HEK293 (cell line): ENCODE measurements at regions not wholly inside any gene's neighbourhood (a gene's known extent, or its start where the extent isn't known, plus 50 kb on each side); places are given as distances from the start of the nearest gene placed in this dataset.

Experiments
- CTCF ChIA-PET: fragments of 350-600 bp; formaldehyde crosslinking; extraction: SDS; loops from one replicate; lab custom pipeline; 2021; ENCODE audit warnings: antibody characterized with exemption; lab: Yijun Ruan, JAX
- POLR2A ChIA-PET: fragments of 300-600 bp; formaldehyde crosslinking; extraction: SDS; loops from one replicate; lab custom pipeline; 2020; ENCODE audit warnings: antibody characterized with exemption, inconsistent platforms; lab: Yijun Ruan, JAX
- H3K27ac ChIP-seq: fragments of 200-500 bp; sonication (Bioruptor generic); 2 replicates; pipeline ENCODE4 v1.5.1; 2014; ENCODE audit warnings: low read depth, low read length, control low read depth, inconsistent platforms; ENCODE audit errors: extremely low read depth
- H3K36me3 ChIP-seq, 2 experiments: fragments of 200-500 bp in 1 of 2; sonication (Bioruptor generic) in 1 of 2; 1 replicate in 1 of 2; 2 replicates in 1 of 2; pipeline ENCODE4 v1.5.1; 2014 to 2017; ENCODE audit warnings: inconsistent platforms in 2 of 2, low read length in 2 of 2; ENCODE audit not compliant: control insufficient read depth in 2 of 2, insufficient read depth in 1 of 2
- H3K4me1 ChIP-seq: fragments of 200-500 bp; sonication (Bioruptor generic); 2 replicates; pipeline ENCODE4 v1.5.1; 2014; ENCODE audit warnings: mild to moderate bottlenecking, low read length, inconsistent platforms; ENCODE audit not compliant: control insufficient read depth, insufficient read depth
- H3K4me3 ChIP-seq: 2 replicates; pipeline ENCODE4 v1.5.1; 2011; ENCODE audit warnings: low read depth, mild to moderate bottlenecking, control low read depth, low read length, moderate library complexity
- H3K9me3 ChIP-seq: fragments of 200-500 bp; sonication (Bioruptor generic); 2 replicates; pipeline ENCODE4 v1.5.1; 2014; ENCODE audit warnings: low read depth, low read length, inconsistent platforms; ENCODE audit not compliant: control insufficient read depth, insufficient read depth
- ATF2 ChIP-seq: fragments of 450-650 bp; formaldehyde crosslinking; IDR thresholded peaks from 2 replicates; pipeline ENCODE4 v1.5.1; 2016; ENCODE audit warnings: missing biosample characterization, missing genetic modification characterization, low read depth
- BCL6B ChIP-seq: fragments of 450-650 bp; formaldehyde crosslinking; IDR thresholded peaks from 2 replicates; pipeline ENCODE4 v1.5.1; 2017; ENCODE audit warnings: missing biosample characterization, missing genetic modification characterization
- GLI2 ChIP-seq: fragments of 450-650 bp; formaldehyde crosslinking; IDR thresholded peaks from 2 replicates; pipeline ENCODE4; 2017; ENCODE audit warnings: missing biosample characterization, missing genetic modification characterization, low read depth, borderline replicate concordance
- HOXC10 ChIP-seq: sonication (generic); formaldehyde crosslinking; IDR thresholded peaks from 2 replicates; pipeline ENCODE4 v1.8.1; 2023; ENCODE audit warnings: mild to moderate bottlenecking, missing genetic modification reagents
- MEIS1 ChIP-seq: sonication (generic); formaldehyde crosslinking; IDR thresholded peaks from 2 replicates; pipeline ENCODE4 v1.8.1; 2022; ENCODE audit warnings: missing genetic modification reagents, mild to moderate bottlenecking, borderline replicate concordance
- WT1 ChIP-seq: fragments of 450-650 bp; formaldehyde crosslinking; IDR thresholded peaks from 2 replicates; pipeline ENCODE4 v1.5.1; 2016; ENCODE audit warnings: missing biosample characterization, missing genetic modification characterization
- YY1 ChIP-seq: fragments of 450-650 bp; formaldehyde crosslinking; IDR thresholded peaks from 2 replicates; pipeline ENCODE4 v1.5.1; 2018; ENCODE audit warnings: missing biosample characterization, missing genetic modification characterization
- ZBTB10 ChIP-seq: fragments of 450-650 bp; formaldehyde crosslinking; IDR thresholded peaks from 2 replicates; pipeline ENCODE4 v1.5.1; 2016; ENCODE audit warnings: missing biosample characterization, missing genetic modification characterization
- ZBTB20 ChIP-seq: fragments of 450-650 bp; formaldehyde crosslinking; IDR thresholded peaks from 2 replicates; pipeline ENCODE4 v1.5.1; 2016; ENCODE audit warnings: missing biosample characterization, missing genetic modification characterization
- ZBTB21 ChIP-seq: fragments of 450-650 bp; formaldehyde crosslinking; IDR thresholded peaks from 2 replicates; pipeline ENCODE4 v1.5.1; 2017; ENCODE audit warnings: missing biosample characterization, missing genetic modification characterization
- ZNF140 ChIP-seq: fragments of 450-650 bp; formaldehyde crosslinking; IDR thresholded peaks from 2 replicates; pipeline ENCODE4 v1.5.1; 2016; ENCODE audit warnings: missing biosample characterization, missing genetic modification characterization
- ZNF19 ChIP-seq: fragments of 450-650 bp; formaldehyde crosslinking; IDR thresholded peaks from 2 replicates; pipeline ENCODE4; 2016; ENCODE audit warnings: missing biosample characterization, missing genetic modification characterization, low read depth
- ZNF239 ChIP-seq: fragments of 450-650 bp; formaldehyde crosslinking; IDR thresholded peaks from 2 replicates; pipeline ENCODE4 v1.5.1; 2016; ENCODE audit warnings: missing biosample characterization, missing genetic modification characterization
- ZNF404 ChIP-seq: fragments of 450-650 bp; formaldehyde crosslinking; IDR thresholded peaks from 2 replicates; pipeline ENCODE4 v1.5.1; 2017; ENCODE audit warnings: missing biosample characterization, missing genetic modification characterization
- ZNF449 ChIP-seq: fragments of 450-650 bp; formaldehyde crosslinking; IDR thresholded peaks from 2 replicates; pipeline ENCODE4 v1.5.1; 2017; ENCODE audit warnings: missing biosample characterization, mild to moderate bottlenecking, missing genetic modification characterization, moderate library complexity
- ZNF514 ChIP-seq: fragments of 450-650 bp; formaldehyde crosslinking; IDR thresholded peaks from 2 replicates; pipeline ENCODE4 v1.5.1; 2016; ENCODE audit warnings: missing biosample characterization, missing genetic modification characterization
- ZNF544 ChIP-seq: fragments of 450-650 bp; formaldehyde crosslinking; IDR thresholded peaks from 2 replicates; pipeline ENCODE4 v1.5.0; 2017; ENCODE audit warnings: missing biosample characterization, missing genetic modification characterization
- ZNF560 ChIP-seq: fragments of 450-650 bp; formaldehyde crosslinking; IDR thresholded peaks from 2 replicates; pipeline ENCODE4 v1.5.1; 2017; ENCODE audit warnings: missing biosample characterization, missing genetic modification characterization, borderline replicate concordance
- ZNF585B ChIP-seq: fragments of 450-650 bp; formaldehyde crosslinking; IDR thresholded peaks from 2 replicates; pipeline ENCODE4 v1.5.1; 2016; ENCODE audit warnings: missing biosample characterization, missing genetic modification characterization
- ZNF596 ChIP-seq: fragments of 450-650 bp; IDR thresholded peaks from 2 replicates; pipeline ENCODE4 v1.5.0; 2018; ENCODE audit warnings: missing biosample characterization, mild to moderate bottlenecking, missing genetic modification characterization, moderate library complexity
- ZNF621 ChIP-seq: fragments of 450-650 bp; formaldehyde crosslinking; IDR thresholded peaks from 2 replicates; pipeline ENCODE4 v1.5.1; 2017; ENCODE audit warnings: missing biosample characterization, missing genetic modification characterization
- ZNF626 ChIP-seq: fragments of 450-650 bp; sonication (Bioruptor Pico); formaldehyde crosslinking; IDR thresholded peaks from 2 replicates; pipeline ENCODE4 v1.5.1; 2018; ENCODE audit warnings: missing biosample characterization, missing genetic modification characterization, inconsistent platforms
- ZNF670 ChIP-seq: fragments of 450-650 bp; formaldehyde crosslinking; IDR thresholded peaks from 2 replicates; pipeline ENCODE4 v1.5.1; 2016; ENCODE audit warnings: missing biosample characterization, missing genetic modification characterization, low read depth
- ZNF777 ChIP-seq: fragments of 450-650 bp; formaldehyde crosslinking; IDR thresholded peaks from 2 replicates; pipeline ENCODE4 v1.5.1; 2017; ENCODE audit warnings: missing biosample characterization, missing genetic modification characterization, borderline replicate concordance
- ZXDB ChIP-seq: fragments of 450-650 bp; formaldehyde crosslinking; IDR thresholded peaks from 2 replicates; pipeline ENCODE4 v1.5.1; 2016; ENCODE audit warnings: missing biosample characterization, missing genetic modification characterization

GRCh38 chr6:74912234-74912633 is 293.6 kb downstream of the COL12A1 start:
- no peaks in the 10 kb centered on the region for H3K36me3 ChIP-seq
- TF ChIP-seq ZBTB20 (tag by site-specific recombination) = no peak
- TF ChIP-seq ZNF596 (tag by site-specific recombination) = no peak
- TF ChIP-seq BCL6B = no peak
- TF ChIP-seq ZNF239 (tag by site-specific recombination) = no peak
- TF ChIP-seq ZNF777 (tag by site-specific recombination) = no peak
- TF ChIP-seq, all 188 proteins: peak for 0
- H3K4me1 ChIP-seq = no peaks in the 10 kb centered on the region
- H3K27ac ChIP-seq = no peak overlapping the region
- POLR2A ChIA-PET = no interaction called here
- CTCF ChIA-PET = interaction anchor here (1.7 kb wide), 1 partner anchor 297 kb away, joined by 6 read pairs; no protein-coding TSS in a partner anchor
- H3K9me3 ChIP-seq = no peaks in the 10 kb centered on the region
- no peak overlapping the region for H3K4me3 ChIP-seq

GRCh38 chr6:74902846-74903245 is 303.0 kb downstream of the COL12A1 start:
- ChIA-PET POLR2A (no interaction called here), CTCF (interaction anchor here (0.6 to 1.7 kb wide), 4 partner anchors 301 to 309 kb away, joined by 3 to 7 read pairs (median 4); no protein-coding TSS in a partner anchor)
- H3K36me3 ChIP-seq = no peaks in the 10 kb centered on the region
- TF ChIP-seq ZNF544 (tag by site-specific recombination) = no peak
- no peak for TF ChIP-seq ZNF621 (tag by site-specific recombination)
- no peak for TF ChIP-seq YY1 (tag by site-specific recombination)
- no peak for TF ChIP-seq ZNF19 (tag by site-specific recombination)
- TF ChIP-seq ZNF585B = no peak
- no peak for TF ChIP-seq WT1 (tag by site-specific recombination)
- TF ChIP-seq ZXDB (tag by site-specific recombination) = no peak
- TF ChIP-seq ZNF560 (tag by site-specific recombination) = no peak
- no peak for TF ChIP-seq ZNF514 (tag by site-specific recombination)
- TF ChIP-seq ZNF670 = no peak
- no peak for TF ChIP-seq ZNF140
- TF ChIP-seq MEIS1 (CRISPR knock-in tag) = no peak
- no peak for TF ChIP-seq ZBTB10 (tag by site-specific recombination)
- TF ChIP-seq ZNF449 = no peak
- TF ChIP-seq ATF2 (tag by site-specific recombination) = no peak
- TF ChIP-seq GLI2 (tag by site-specific recombination) = no peak
- TF ChIP-seq HOXC10 (CRISPR knock-in tag) = no peak
- no peak for TF ChIP-seq ZBTB21 (tag by site-specific recombination)
- TF ChIP-seq ZNF404 = no peak
- no peak for TF ChIP-seq ZNF626 (tag by site-specific recombination)
- no peaks in the 10 kb centered on the region for H3K9me3 ChIP-seq
- no peak overlapping the region for H3K27ac ChIP-seq
- H3K4me1 ChIP-seq = no peaks in the 10 kb centered on the region
- H3K4me3 ChIP-seq = no peak overlapping the region
